ENCODE measurements at regions not wholly inside any gene's neighbourhood (a gene's known extent, or its start where the extent isn't known, plus 50 kb on each side); places are given as distances from the start of the nearest gene placed in this dataset.

- TF ChIP-seq CTCF (IDR thresholded peaks at IDR 0.05): no peak
- H3K27me3 ChIP-seq: no peaks in the 10 kb centered on the region
- DNase-seq: no peak
Observed at GRCh38 chr5:179468696-179469095, 81.7 kb upstream of the RUFY1 start.

GRCh38 chr5:179467441-179467840 lies 82.9 kb upstream of the RUFY1 start:
- H3K9me3 ChIP-seq: no peaks in the 10 kb centered on the region
- no peak overlapping the region for H3K27ac ChIP-seq
- intact Hi-C loops (cut with DNase I): no loop called here
- H3K9ac ChIP-seq (ENCODE audit: low read depth in 2 of 2, low read length in 2 of 2): no peak overlapping the region
- DNase-seq: no peak
- no peaks in the 10 kb centered on the region for H3K27me3 ChIP-seq
- no peaks in the 10 kb centered on the region for H3K4me1 ChIP-seq
- no peaks in the 10 kb centered on the region for H3K36me3 ChIP-seq
- no peak overlapping the region for H3K4me3 ChIP-seq
- no peak for TF ChIP-seq CTCF (IDR thresholded peaks at IDR 0.05)

More at GRCh38 chr5:179468696-179469095, 81.7 kb upstream of the RUFY1 start:
- intact Hi-C loops (cut with DNase I): no loop called here
- Histone ChIP-seq H3K36me3 (no peaks in the 10 kb centered on the region), H3K9ac (ENCODE audit: low read depth in 2 of 2, low read length in 2 of 2) (no peak overlapping the region), H3K9me3 (no peaks in the 10 kb centered on the region), H3K4me1 (no peaks in the 10 kb centered on the region), H3K4me3 (no peak overlapping the region), H3K27ac (no peak overlapping the region)

DNA sequence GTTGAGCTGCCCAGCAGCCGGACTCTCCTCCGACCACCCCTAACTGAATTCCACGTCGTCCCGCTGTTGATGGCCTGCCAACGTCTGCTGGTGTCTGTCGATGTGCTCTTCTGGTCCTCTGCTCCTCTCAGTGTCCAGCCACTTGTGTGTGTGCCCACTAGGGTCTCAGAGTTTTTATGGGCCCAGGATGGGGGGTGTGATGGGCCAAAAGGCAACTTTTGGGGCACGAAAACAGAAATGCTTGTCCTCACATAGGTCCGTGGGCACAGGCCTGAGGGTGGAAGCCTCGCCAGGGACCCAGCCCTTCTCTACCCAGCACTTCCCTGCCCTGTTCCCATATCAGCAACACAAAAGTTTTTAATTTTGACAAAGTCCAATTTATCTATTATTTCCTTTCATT lies 85.7 kb upstream of the RUFY1 start:
- Histone ChIP-seq H3K4me3 (no peak overlapping the region), H3K36me3 (no peaks in the 10 kb centered on the region), H3K4me1 (no peaks in the 10 kb centered on the region), H3K27me3 (no peaks in the 10 kb centered on the region), H3K9ac (ENCODE audit: low read depth in 2 of 2, low read length in 2 of 2) (no peak overlapping the region), H3K27ac (no peak overlapping the region), H3K9me3 (no peaks in the 10 kb centered on the region)
- no peak for DNase-seq
- TF ChIP-seq CTCF (IDR thresholded peaks at IDR 0.05): no peak
- intact Hi-C loops (cut with DNase I): no loop called here

DNA sequence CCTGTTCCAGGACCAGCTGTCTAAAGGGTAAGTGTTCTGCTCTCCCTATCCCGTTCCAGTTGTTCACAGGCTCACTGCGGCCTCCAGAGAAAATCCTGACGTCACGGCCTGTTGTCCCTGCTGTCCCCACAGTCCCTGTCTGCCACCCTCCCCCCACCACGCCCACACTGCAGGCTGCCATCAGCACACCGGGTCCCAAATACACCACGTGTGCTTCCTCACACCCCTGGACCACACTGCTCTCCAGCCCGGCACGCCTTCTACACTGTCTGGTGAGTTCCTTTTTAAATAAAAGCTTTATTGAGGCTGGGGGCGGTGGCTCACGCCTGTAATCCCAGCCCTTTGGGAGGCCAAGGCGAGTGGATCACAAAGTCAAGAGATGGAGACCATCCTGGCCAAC lies 88.3 kb upstream of the RUFY1 start:
- Histone ChIP-seq H3K27me3 (no peaks in the 10 kb centered on the region), H3K4me3 (no peak overlapping the region), H3K27ac (no peak overlapping the region), H3K9ac (ENCODE audit: low read depth in 2 of 2, low read length in 2 of 2) (no peak overlapping the region), H3K36me3 (no peaks in the 10 kb centered on the region), H3K9me3 (no peaks in the 10 kb centered on the region), H3K4me1 (no peaks in the 10 kb centered on the region)
- intact Hi-C loops (cut with DNase I): no loop called here
- DNase-seq: no peak
- TF ChIP-seq CTCF (IDR thresholded peaks at IDR 0.05): no peak

GRCh38 chr5:179461576-179461975 lies 88.8 kb upstream of the RUFY1 start:
- Histone ChIP-seq H3K9ac (ENCODE audit: low read depth in 2 of 2, low read length in 2 of 2) (no peak overlapping the region), H3K27me3 (no peaks in the 10 kb centered on the region), H3K4me3 (no peak overlapping the region), H3K9me3 (no peaks in the 10 kb centered on the region), H3K27ac (no peak overlapping the region), H3K4me1 (no peaks in the 10 kb centered on the region), H3K36me3 (no peaks in the 10 kb centered on the region)
- intact Hi-C loops (cut with DNase I): no loop called here
- TF ChIP-seq CTCF (IDR thresholded peaks at IDR 0.05): no peak
- no peak for DNase-seq

- H3K4me3 ChIP-seq: no peak overlapping the region
Observed at GRCh38 chr5:179459771-179460170, 90.6 kb upstream of the RUFY1 start.

More at GRCh38 chr5:179459771-179460170, 90.6 kb upstream of the RUFY1 start:
- Histone ChIP-seq H3K4me1 (no peaks in the 10 kb centered on the region), H3K27me3 (no peaks in the 10 kb centered on the region), H3K36me3 (no peaks in the 10 kb centered on the region), H3K9me3 (no peaks in the 10 kb centered on the region), H3K9ac (ENCODE audit: low read depth in 2 of 2, low read length in 2 of 2) (no peak overlapping the region), H3K27ac (no peak overlapping the region)
- no peak for TF ChIP-seq CTCF (IDR thresholded peaks at IDR 0.05)
- intact Hi-C loops (cut with DNase I): no loop called here
- no peak for DNase-seq

All from colonic mucosa (tissue), 4 donors.